Astrocyte of the spinal cord (primary cell): ENCODE measurements at regions not wholly inside any gene's neighbourhood (a gene's known extent, or its start where the extent isn't known, plus 50 kb on each side); places are given as distances from the start of the nearest gene placed in this dataset.

Experiments used
- DNase-seq: peaks from one replicate; pipeline ENCODE4 v3.0.0; 2011; ENCODE audit warnings: low read depth, low spot score
- H3K4me3 ChIP-seq: 2 replicates; pipeline ENCODE4 v1.5.1; 2011; ENCODE audit warnings: low read depth, mild to moderate bottlenecking, low read length, moderate library complexity
- CTCF ChIP-seq: IDR thresholded peaks from 2 replicates; pipeline ENCODE4 v1.5.1; 2012; ENCODE audit warnings: low read depth, mild to moderate bottlenecking, low read length, inconsistent platforms
- in situ Hi-C: cut with HindIII; loops from 2 replicates; pipeline ENCODE4 v1.10.0; 2017; ENCODE audit warnings: low sequenced_read_pairs

GRCh38 chr2:181754105-181754504 lies 73.8 kb upstream of the NEUROD1 start:
- TF ChIP-seq CTCF: no peak
- DNase-seq: no peak
- H3K4me3 ChIP-seq: no peak overlapping the region
- in situ Hi-C loops: no loop called here

DNA sequence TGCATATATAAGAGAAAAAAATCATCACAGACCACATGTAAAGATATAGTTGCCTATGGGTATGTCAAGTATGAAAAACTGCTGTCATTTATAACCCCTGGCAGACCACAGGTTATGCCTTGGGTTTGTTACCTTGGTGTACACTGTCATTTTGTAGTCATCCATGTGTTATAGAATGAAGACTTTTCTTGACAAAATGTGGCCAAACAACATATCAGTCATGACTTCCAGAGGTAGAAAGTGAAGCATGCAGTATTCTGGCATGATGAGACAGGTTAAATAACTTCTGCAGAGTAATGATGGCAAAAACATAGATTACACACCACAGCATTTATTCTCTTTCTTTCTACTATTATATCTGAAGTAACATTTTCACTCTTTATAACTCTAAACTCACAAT lies 74.9 kb upstream of the NEUROD1 start:
- H3K4me3 ChIP-seq: no peak overlapping the region
- TF ChIP-seq CTCF: no peak
- in situ Hi-C loops: no loop called here
- no peak for DNase-seq

- no peak for DNase-seq
- H3K4me3 ChIP-seq: no peak overlapping the region
- in situ Hi-C loops: no loop called here
- TF ChIP-seq CTCF: no peak
Measured at GRCh38 chr2:181760521-181760920, 80.2 kb upstream of the NEUROD1 start.

DNA sequence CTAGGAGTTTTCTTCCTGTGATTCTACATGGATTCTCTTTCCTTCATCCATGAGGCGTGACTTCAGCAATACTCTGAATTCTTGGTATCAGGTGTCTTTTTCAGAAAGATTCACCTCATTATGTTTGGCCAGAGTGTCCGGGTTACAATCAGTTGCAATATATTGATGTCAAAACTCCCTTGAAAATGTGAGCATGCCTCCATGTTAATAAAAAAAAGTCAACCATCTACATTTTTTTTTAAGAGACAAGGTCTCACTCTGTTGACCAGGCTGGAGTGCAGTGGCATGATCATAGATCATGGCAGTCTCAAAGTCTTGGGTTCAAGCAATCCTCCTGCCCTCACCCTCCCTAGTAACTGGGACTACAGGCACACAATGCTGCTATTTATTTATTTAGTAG lies 80.9 kb upstream of the NEUROD1 start:
- no peak overlapping the region for H3K4me3 ChIP-seq
- no peak for DNase-seq
- TF ChIP-seq CTCF: no peak
- in situ Hi-C loops: no loop called here

DNA sequence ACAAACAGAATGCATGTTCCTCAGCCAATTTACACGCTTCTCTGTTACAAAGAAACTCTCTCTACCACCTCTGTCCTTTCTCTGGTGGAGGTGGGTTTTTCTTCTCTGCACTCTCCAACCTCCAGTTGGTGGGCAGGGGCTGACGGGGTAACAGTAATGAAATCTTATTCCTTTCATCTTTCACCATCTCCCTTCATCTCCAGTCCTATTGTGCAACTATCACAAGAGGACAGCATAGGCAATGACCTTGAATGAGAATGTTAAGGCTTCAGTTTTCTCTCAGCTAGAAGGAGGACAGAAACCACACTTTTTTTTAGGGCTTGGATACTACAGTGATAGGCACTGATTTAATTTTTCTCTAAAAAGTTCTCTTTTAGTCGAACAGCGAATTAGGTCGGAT lies 81.7 kb upstream of the NEUROD1 start:
- DNase-seq: no peak
- H3K4me3 ChIP-seq: no peak overlapping the region
- TF ChIP-seq CTCF: no peak
- in situ Hi-C loops: no loop called here

GRCh38 chr2:181762848-181763247 lies 82.5 kb upstream of the NEUROD1 start:
- H3K4me3 ChIP-seq: no peak overlapping the region
- no peak for TF ChIP-seq CTCF
- in situ Hi-C loops: no loop called here
- no peak for DNase-seq

DNA sequence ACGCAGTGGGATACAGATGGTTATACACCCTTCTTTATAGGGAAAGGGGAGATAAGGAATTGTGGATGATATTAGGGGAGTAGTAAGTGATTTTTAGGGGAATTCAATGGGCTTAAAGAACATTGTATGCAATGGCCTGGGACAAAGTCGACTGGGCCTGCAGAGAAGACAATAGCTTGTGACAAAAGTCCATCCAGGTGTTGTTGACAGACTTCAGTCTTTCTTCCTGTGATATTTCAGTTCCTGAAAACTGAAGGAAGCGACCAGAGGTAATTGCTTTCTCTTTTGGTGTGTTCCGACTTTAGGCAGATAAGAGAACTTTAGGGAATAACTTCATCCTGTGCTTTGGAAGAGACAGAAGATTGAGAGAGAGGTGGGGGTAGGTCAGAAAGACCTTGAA lies 83.1 kb upstream of the NEUROD1 start:
- TF ChIP-seq CTCF: no peak
- DNase-seq: no peak
- no peak overlapping the region for H3K4me3 ChIP-seq
- in situ Hi-C loops: no loop called here
